ENCODE measurements at regions not wholly inside any gene's neighbourhood (a gene's known extent, or its start where the extent isn't known, plus 50 kb on each side); places are given as distances from the start of the nearest gene placed in this dataset.
"Not testable (repeated sequence)": the region's sequence is repeated elsewhere in the genome, so short reads cannot be mapped to it uniquely, and the experiment has no call there.

DNA sequence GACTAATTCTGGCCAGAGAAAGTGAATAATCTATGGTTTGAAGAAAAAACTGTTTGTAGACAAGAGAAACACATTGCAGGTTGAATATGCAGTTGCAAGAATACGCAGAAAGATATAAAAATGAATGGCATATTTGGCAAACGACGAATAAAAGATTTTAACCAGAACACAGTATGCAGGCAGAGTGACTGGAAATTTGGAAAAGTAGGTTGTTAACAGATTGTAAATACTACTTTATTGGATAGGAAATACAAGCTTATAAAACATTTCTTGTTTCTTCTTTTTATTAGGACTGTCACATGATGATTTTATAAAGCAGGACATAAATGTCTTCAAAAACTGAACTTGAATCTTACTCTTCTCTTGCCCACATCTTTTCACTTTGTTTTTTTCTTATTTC, 573.3 kb upstream of the PBX1 start:
- no peak for DNase-seq (ENCODE audit: low spot score)

- DNase-seq (ENCODE audit: low spot score), result no peak
Measured at GRCh38 chr1:163999131-163999530, 559.9 kb upstream of the PBX1 start.

DNA sequence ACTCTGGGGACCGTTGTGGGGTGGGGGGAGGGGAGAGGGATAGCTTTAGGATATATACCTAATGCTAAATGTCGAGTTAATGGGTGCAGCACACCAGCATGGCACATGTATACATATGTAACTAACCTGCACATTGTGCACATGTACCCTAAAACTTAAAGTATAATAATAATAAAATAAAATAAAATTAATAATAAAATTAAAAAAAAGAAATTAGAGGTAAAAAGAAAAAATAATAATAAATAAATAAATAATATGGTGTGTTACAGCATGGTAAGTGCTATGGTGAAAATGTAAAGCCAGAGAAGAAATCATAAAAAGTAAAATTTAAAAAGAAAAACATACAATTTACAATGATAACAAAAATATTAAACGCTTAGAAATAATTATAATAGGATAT, 552.8 kb upstream of the PBX1 start:
- DNase-seq (ENCODE audit: low spot score), result not testable (repeated sequence)

DNA sequence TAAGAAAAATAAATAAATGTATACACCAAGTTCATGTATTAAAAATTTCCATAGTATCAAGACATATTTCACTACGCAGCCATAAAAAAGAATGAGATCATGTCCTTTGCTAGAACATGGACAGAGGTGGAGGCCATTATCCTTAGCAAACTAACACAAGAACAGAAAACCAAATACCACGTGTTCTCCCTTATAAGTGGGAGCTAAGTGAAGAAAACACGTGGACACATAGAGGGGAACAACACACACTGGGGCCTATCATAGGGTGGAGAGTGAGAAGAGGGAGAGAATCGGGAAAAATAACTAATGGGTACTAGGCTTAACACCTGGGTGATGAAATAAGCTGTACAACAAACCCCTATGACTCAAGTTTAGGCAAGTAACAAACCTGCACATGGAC, 552.4 kb upstream of the PBX1 start:
- no peak for DNase-seq (ENCODE audit: low spot score)

DNA sequence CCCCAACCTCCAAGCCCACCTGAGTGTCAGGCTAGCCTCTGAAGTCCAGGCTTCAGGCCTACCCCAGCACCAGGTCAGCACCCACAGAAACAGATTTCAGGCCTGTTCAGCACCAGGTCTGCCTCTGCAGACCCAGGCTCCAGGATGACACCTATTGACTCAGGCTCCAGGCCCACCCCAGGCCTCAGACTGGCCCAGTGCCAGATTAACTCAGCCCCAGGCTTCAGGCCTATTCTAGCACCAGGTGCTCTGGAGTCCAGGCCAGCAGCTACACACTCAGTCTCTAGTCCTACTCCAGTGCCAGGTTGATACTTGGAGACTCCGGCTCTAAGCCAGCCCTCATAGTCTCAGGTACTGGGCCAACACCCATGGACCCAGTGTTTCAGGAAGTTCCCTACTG, 541.7 kb upstream of the PBX1 start:
- DNase-seq (ENCODE audit: low spot score), result no peak

DNA sequence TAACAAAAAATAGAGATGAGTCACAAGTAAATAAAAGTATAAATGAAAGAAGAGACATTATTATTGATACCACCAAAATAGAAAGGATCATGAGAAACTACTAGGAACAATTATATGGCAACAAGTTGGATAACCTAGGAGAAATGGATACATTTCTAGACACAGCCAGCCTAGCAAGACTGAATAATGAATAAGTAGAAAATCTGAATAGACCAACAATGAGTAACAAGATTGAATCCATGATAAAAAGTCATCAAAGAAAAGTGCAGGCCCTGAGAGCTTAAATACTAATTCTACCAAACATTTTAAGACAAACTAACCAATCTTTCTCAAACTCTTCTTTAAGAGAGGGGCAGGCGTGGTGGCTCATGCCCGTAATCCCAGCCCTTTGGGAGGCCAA, 538.6 kb upstream of the PBX1 start:
- no peak for DNase-seq (ENCODE audit: low spot score)

DNA sequence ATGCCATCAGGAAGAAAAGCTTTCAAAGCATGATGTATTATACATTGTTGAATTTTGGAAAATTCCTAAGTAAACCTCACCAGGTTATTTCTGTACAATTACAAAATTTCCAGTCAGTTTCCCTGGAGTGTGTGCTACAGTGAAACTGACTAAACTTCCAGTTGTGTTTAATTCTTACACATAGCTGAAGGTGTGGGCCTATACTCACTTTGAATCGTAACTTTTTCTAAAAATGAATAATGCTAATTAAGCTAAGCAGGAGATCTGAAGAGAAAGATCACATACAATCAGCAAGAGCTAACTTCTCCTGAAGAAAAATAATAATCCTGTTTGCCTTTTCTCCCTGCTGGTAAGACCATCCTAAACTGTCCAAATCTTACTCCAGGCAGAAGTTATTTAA, 537.2 kb upstream of the PBX1 start:
- DNase-seq (ENCODE audit: low spot score), result no peak

- no peak for DNase-seq (ENCODE audit: low spot score)
Measured at GRCh38 chr1:164033782-164034181, 525.2 kb upstream of the PBX1 start.

- no peak for DNase-seq (ENCODE audit: low spot score)
Measured at GRCh38 chr1:164040754-164041153, 518.2 kb upstream of the PBX1 start.

DNA sequence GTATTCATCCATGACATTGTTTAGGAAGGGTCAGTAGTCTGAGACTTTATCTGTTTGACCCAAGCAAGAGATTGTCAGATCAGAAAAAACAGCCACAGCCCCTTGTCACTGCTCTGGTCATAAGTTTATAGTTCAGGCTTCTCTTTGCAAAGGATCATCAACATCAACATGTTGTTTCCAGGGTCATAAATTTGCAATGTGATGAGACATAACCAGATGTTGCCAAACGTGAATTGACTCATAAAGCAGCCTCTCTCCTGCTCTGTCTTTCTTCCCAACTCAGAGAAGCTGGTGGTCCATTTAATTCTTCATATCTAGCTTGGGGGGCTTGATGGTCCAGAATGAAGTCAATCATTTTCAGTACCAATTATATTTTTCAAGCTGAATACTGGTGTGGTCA, 507.2 kb upstream of the PBX1 start:
- no peak for DNase-seq (ENCODE audit: low spot score)

GRCh38 chr1:164054331-164054730, 504.7 kb upstream of the PBX1 start:
- no peak for DNase-seq (ENCODE audit: low spot score)

DNA sequence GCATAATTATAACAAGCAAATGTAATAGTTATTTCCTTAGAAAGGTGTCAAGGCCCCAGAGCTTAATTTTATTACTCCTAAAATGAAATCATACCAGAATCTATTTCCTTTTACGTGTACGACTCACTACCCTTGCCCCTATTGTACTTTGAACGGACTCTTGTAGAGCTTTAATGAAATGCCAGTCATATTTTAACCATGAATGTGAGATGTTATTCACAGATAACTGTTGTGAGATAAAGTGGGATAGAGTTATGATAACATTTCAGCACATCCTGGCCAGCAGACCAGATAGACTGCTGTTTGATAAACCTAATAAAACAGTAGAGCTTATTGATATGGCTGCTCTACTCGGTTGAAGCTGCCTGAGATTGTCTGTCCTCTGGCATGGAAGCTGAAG, 500.8 kb upstream of the PBX1 start:
- DNase-seq (ENCODE audit: low spot score), result no peak

DNA sequence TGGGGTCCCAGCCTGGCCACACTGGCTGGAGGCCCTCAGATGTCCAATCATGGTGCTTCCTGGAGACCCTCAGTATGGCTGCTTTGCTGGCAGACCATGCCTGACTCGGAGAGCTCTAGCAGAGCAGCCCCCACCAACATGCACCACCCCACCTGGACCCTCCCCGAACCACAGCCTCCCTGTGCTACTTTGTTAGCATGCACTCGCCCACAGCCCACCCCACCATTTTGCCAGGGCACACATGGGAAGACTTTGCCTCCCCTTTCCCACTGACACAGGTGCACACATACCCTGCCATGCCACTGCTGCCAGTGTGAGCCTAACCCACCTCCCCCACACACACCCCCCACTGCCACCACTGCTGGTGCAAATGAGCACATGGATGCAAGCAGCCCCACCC, 497.5 kb upstream of the PBX1 start:
- DNase-seq (ENCODE audit: low spot score), result no peak

GRCh38 chr1:164064501-164064900, 494.5 kb upstream of the PBX1 start:
- DNase-seq (ENCODE audit: low spot score), result no peak

GRCh38 chr1:164071288-164071687, 487.7 kb upstream of the PBX1 start:
- no peak for DNase-seq (ENCODE audit: low spot score)

GRCh38 chr1:164086832-164087231, 472.2 kb upstream of the PBX1 start:
- no peak for DNase-seq (ENCODE audit: low spot score)

DNA sequence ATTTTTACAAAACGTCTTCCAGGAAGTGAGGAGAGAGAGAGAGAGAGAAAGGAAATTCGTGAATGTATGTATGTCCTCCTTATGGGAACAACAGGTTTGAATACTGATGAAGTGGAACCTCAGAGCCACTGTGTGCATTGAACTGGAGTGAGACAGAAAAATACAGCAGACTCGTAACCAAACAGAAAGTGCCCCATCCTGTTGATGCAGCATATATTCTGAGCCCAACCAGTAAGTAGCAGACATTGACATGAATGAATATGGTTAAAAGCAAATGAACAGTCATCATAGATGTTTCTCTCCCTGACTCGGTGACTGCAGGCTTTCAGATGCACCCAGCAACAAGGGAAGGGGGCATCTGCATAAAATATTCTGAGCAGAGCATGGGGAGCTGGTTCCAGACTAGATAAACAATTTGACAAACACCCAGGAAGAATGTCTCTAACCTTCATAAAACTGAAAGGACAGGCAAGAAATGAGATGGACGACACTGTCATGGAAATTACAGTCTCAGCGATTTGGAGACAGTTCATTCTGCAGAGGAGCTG, 471.0 kb upstream of the PBX1 start:
- DNase-seq (ENCODE audit: low spot score), result no peak

DNA sequence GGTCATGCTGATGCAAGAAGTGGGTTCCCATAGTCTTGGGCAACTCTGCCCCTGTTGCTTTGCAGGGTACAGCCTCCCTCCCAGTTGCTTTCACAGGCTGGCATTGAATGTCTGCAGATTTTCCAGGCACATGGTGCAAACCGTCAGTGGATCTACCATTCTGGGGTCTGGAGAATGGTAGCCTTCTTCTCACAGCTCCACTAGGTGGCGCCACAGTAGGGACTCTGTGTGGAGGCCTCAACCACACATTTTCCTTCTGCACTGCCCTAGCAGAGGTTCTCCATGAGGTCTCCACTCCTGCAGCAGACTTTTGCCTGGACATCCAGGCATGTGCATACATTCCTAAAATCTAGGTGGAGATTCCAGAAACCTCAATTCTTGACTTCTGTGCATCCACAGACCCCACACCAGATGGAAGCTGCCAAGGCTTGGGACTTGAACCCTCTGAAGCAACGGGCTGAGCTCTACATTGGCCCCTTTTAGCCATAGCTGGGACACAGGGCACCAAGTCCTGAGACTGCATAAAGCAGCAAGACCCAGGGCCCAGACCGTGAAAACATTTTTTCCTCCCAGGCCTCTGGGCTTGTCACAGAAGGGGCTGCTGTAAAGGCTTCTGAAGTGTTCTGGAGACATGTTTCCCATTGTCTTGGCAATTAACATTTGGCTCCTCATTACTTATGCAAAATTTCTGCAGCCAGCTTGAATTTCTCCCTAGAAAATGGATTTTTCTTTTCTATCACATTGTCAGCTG, 466.2 kb upstream of the PBX1 start:
- no peak for DNase-seq (ENCODE audit: low spot score)

DNA sequence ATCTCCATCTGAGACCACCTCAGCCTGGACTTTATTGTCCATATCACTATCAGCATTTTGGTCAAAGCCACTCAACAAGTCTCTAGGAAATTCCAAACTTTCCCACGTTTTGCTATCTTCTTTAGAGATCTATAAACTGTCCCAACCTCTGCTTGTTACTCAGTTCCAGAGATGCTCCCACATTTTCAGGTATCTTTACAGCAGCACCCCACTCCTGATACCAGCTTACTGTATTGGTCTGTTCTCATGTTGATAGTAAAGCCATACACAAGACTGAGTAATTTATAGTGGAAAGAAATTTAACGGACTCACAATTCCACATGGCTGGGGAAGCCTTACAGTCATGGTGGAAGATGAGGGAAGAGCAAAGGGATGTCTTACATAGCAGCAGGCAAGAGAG, 465.4 kb upstream of the PBX1 start:
- no peak for DNase-seq (ENCODE audit: low spot score)

DNA sequence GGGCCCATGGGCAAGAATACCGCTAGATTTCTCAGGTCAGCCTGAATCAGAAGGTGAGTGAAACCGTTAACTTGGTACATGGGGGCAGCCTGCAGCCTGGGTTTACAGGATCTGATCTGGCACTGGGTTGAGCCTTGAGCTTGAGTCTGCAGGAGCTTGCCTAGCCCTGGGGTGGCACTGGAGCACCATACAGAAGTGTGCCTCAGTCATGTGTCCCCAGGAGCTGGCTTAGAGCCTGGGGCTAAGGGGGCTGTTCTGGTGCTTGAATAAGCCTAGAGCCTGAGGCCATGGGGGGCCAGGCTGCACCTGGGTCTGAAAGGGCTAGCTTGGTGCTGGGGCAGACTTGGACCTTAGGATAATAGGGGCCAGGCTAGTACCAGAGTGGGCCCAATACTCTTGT, 457.2 kb upstream of the PBX1 start:
- no peak for DNase-seq (ENCODE audit: low spot score)

GRCh38 chr1:164131949-164132348, 427.0 kb upstream of the PBX1 start:
- no peak for DNase-seq (ENCODE audit: low spot score)

GRCh38 chr1:164137273-164137925, 421.6 kb upstream of the PBX1 start:
- DNase-seq (ENCODE audit: low spot score), result no peak

- DNase-seq (ENCODE audit: low spot score), result no peak
Measured at GRCh38 chr1:164141797-164142196, 417.2 kb upstream of the PBX1 start.

- no peak for DNase-seq (ENCODE audit: low spot score)
Measured at GRCh38 chr1:164154622-164155021, 404.4 kb upstream of the PBX1 start.
